Coronary artery (tissue), 2 donors: ENCODE measurements at regions not wholly inside any gene's neighbourhood (a gene's known extent, or its start where the extent isn't known, plus 50 kb on each side); places are given as distances from the start of the nearest gene placed in this dataset.

Experiments used
- DNase-seq: peaks from one replicate; pipeline ENCODE4 v3.0.0-alpha.2; 2017; ENCODE audit warnings: low spot score
- H3K27ac ChIP-seq, 2 donors: fragments of 200-600 bp; sonication (generic); one replicate each; pipeline ENCODE4 v1.5.1; 2016 to 2019
- H3K4me3 ChIP-seq: fragments of 200-600 bp; sonication (generic); 2 replicates; pipeline ENCODE4 v1.5.1; 2016; ENCODE audit warnings: mild to moderate bottlenecking, moderate library complexity
- CTCF ChIP-seq: fragments of 200-600 bp; sonication (generic); IDR thresholded peaks from one replicate; pipeline ENCODE4 v1.5.1; 2019; ENCODE audit warnings: antibody characterized with exemption

- H3K27ac ChIP-seq, result no peak overlapping the region
- no peak for TF ChIP-seq CTCF
- H3K4me3 ChIP-seq, result no peak overlapping the region
- DNase-seq, result no peak
These were observed 698.5 kb downstream of the OTOL1 start for GRCh38 chr3:162195147-162195546.

- no peak for DNase-seq
- TF ChIP-seq CTCF, result no peak
- no peak overlapping the region for H3K27ac ChIP-seq
- H3K4me3 ChIP-seq, result no peak overlapping the region
These were observed 700.4 kb downstream of the OTOL1 start for GRCh38 chr3:162196964-162197363.

GRCh38 chr3:162200836-162201235 is 704.2 kb downstream of the OTOL1 start:
- DNase-seq, result no peak
- no peak overlapping the region for H3K27ac ChIP-seq
- no peak for TF ChIP-seq CTCF
- no peak overlapping the region for H3K4me3 ChIP-seq

- Histone ChIP-seq H3K27ac (no peak overlapping the region), H3K4me3 (no peak overlapping the region)
- TF ChIP-seq CTCF, result no peak
- no peak for DNase-seq
These were observed 710.0 kb downstream of the OTOL1 start for GRCh38 chr3:162206648-162207047.

- no peak for DNase-seq
- no peak for TF ChIP-seq CTCF
- Histone ChIP-seq H3K4me3 (no peak overlapping the region), H3K27ac (no peak overlapping the region)
These were observed 714.9 kb downstream of the OTOL1 start for GRCh38 chr3:162211470-162211869.

- H3K4me3 ChIP-seq, result no peak overlapping the region
- no peak for DNase-seq
- TF ChIP-seq CTCF, result no peak
- H3K27ac ChIP-seq, result no peak overlapping the region
These were observed 716.6 kb downstream of the OTOL1 start for GRCh38 chr3:162213196-162213595.

- DNase-seq, result no peak
These were observed 717.3 kb downstream of the OTOL1 start for GRCh38 chr3:162213956-162214355.

More at GRCh38 chr3:162213956-162214355, 717.3 kb downstream of the OTOL1 start:
- TF ChIP-seq CTCF, result no peak
- no peak overlapping the region for H3K4me3 ChIP-seq
- no peak overlapping the region for H3K27ac ChIP-seq
